B cell (primary cell): ENCODE measurements at regions not wholly inside any gene's neighbourhood (a gene's known extent, or its start where the extent isn't known, plus 50 kb on each side); places are given as distances from the start of the nearest gene placed in this dataset.

Source experiments
- ATAC-seq: fragments of 200-7000 bp; cut with Tn5 transposase; one replicate; pipeline ENCODE4 v1.10.0; 2021; ENCODE audit warnings: low read depth, mild to moderate bottlenecking, moderate number of reproducible peaks, moderate library complexity
- CTCF ChIA-PET: fragments of 350-600 bp; sonication (Branson Sonifier 250); formaldehyde crosslinking; loops from one replicate; lab custom pipeline; 2021; ENCODE audit warnings: antibody characterized with exemption, inconsistent platforms; lab: Charles Lee
- POLR2A ChIA-PET: fragments of 350-600 bp; sonication (Branson Sonifier 250); formaldehyde crosslinking; loops from one replicate; lab custom pipeline; 2021; ENCODE audit warnings: antibody characterized with exemption; lab: Charles Lee
- DNase-seq: peaks from one replicate; pipeline ENCODE4 v3.0.0; 2013
- H2AFZ ChIP-seq: 2 replicates; pipeline ENCODE4 v1.6.1; 2012; ENCODE audit warnings: mild to moderate bottlenecking, low read depth, low read length; ENCODE audit not compliant: insufficient read depth, poor library complexity, severe bottlenecking
- H3K27ac ChIP-seq, 2 donors: 1 replicate in 1 of 2; 2 replicates in 1 of 2; pipeline ENCODE4 v1.5.1; 2012 to 2013; ENCODE audit warnings: low read length in 2 of 2, mild to moderate bottlenecking in 2 of 2, moderate library complexity in 1 of 2
- H3K27me3 ChIP-seq, 4 experiments: fragments of 200-600 bp in 1 of 4; sonication (generic) in 1 of 4; replicated peaks in 1 of 4; 1 replicate in 2 of 4; 2 replicates in 2 of 4; pipeline versions ENCODE4 v1.6.1 to v1.7.0; 2013 to 2016; ENCODE audit warnings: low read length in 3 of 4, mild to moderate bottlenecking in 2 of 4, mixed read lengths in 1 of 4, moderate library complexity in 1 of 4; ENCODE audit not compliant: insufficient read depth in 4 of 4, control insufficient read depth in 3 of 4; ENCODE audit errors: control extremely low read depth in 1 of 4
- H3K36me3 ChIP-seq, 2 experiments: replicated peaks in 1 of 2; 1 replicate in 1 of 2; 2 replicates in 1 of 2; pipeline versions ENCODE4 v1.6.1 to v1.7.1; 2013; ENCODE audit warnings: low read length in 1 of 2; ENCODE audit not compliant: insufficient read depth in 2 of 2, control insufficient read depth in 1 of 2; ENCODE audit errors: control extremely low read depth in 1 of 2, extremely low read depth in 1 of 2
- H3K4me1 ChIP-seq, 2 donors: fragments of 200-600 bp in 1 of 2; sonication (generic) in 1 of 2; 1 replicate in 1 of 2; 2 replicates in 1 of 2; pipeline versions ENCODE4 v1.5.1 to v1.6.1; 2013 to 2017; ENCODE audit warnings: low read length in 2 of 2; ENCODE audit not compliant: control insufficient read depth in 2 of 2, insufficient read depth in 2 of 2
- H3K4me2 ChIP-seq: replicated peaks from 2 replicates; pipeline ENCODE3; 2012; ENCODE audit warnings: mild to moderate bottlenecking, low read depth, low read length; ENCODE audit not compliant: poor library complexity, severe bottlenecking
- H3K4me3 ChIP-seq, 5 experiments: fragments of 200-600 bp in 1 of 5; sonication (generic) in 1 of 5; 1 replicate in 3 of 5; 2 replicates in 2 of 5; pipeline versions ENCODE4 v1.5.1 to v1.7.0; 2011 to 2016; ENCODE audit warnings: low read length in 4 of 5, mild to moderate bottlenecking in 4 of 5, low read depth in 2 of 5, control low read depth in 1 of 5, moderate library complexity in 1 of 5; ENCODE audit not compliant: insufficient read depth in 1 of 5; ENCODE audit errors: control extremely low read depth in 1 of 5, extremely low read depth in 1 of 5
- H3K79me2 ChIP-seq: fragments of 200-600 bp; sonication (generic); one replicate; pipeline ENCODE4 v1.6.0; 2016; ENCODE audit warnings: low read length; ENCODE audit not compliant: control insufficient read depth, insufficient read depth
- H3K9ac ChIP-seq: fragments of 200-600 bp; sonication (generic); 2 replicates; pipeline ENCODE4 v1.6.1; 2017; ENCODE audit warnings: mild to moderate bottlenecking, low read length, moderate library complexity
- H3K9me3 ChIP-seq, 3 donors: one replicate each; pipeline versions ENCODE4 v1.6.1 to v1.7.1; 2013; ENCODE audit warnings: low read length in 2 of 3; ENCODE audit not compliant: control insufficient read depth in 2 of 3, insufficient read depth in 1 of 3; ENCODE audit errors: control extremely low read depth in 1 of 3
- H4K20me1 ChIP-seq: 2 replicates; pipeline ENCODE4 v1.6.0; 2012; ENCODE audit warnings: mild to moderate bottlenecking, low read length; ENCODE audit not compliant: insufficient read depth, control insufficient read depth, poor library complexity, severe bottlenecking
- H3K27ac Mint-ChIP-seq: one replicate; pipeline ENCODE4 v1.8.0; 2021; ENCODE audit warnings: mixed read lengths
- H3K27me3 Mint-ChIP-seq: one replicate; pipeline ENCODE4 v1.8.0; 2021; ENCODE audit warnings: mixed read lengths
- H3K4me1 Mint-ChIP-seq: one replicate; pipeline ENCODE4 v1.8.0; 2021; ENCODE audit warnings: mixed read lengths
- H3K4me3 Mint-ChIP-seq: one replicate; pipeline ENCODE4 v1.8.0; 2021; ENCODE audit warnings: mixed read lengths
- H3K9me3 Mint-ChIP-seq: one replicate; pipeline ENCODE4 v1.8.0; 2022; ENCODE audit warnings: mixed read lengths; ENCODE audit not compliant: insufficient read depth
- CTCF ChIP-seq: fragments of 200-600 bp; IDR thresholded peaks from one replicate; pipeline ENCODE4 v1.8.0; 2022; ENCODE audit warnings: antibody characterized with exemption, mild to moderate bottlenecking
- EZH2 ChIP-seq: IDR thresholded peaks from 2 replicates; pipeline ENCODE4 v1.6.1; 2012; ENCODE audit warnings: borderline replicate concordance, low read depth, mild to moderate bottlenecking, moderate library complexity, low read length; ENCODE audit not compliant: insufficient read depth, poor library complexity, severe bottlenecking
- WGBS: methylation state at CpG from one replicate; pipeline ENCODE4 v1.1.5; 2013; ENCODE audit warnings: missing lambda C conversion rate; ENCODE audit not compliant: insufficient coverage; 5-methylcytosine and 5-hydroxymethylcytosine counted together
- intact Hi-C: fragments of 100-400 bp; cut with micrococcal nuclease; formaldehyde crosslinking; loops from one replicate; pipeline ENCODE4 v1.10.0; 2022

- Histone ChIP-seq H4K20me1 (no peaks in the 10 kb centered on the region), H3K27ac (no peak overlapping the region), H3K9me3 (peaks cover 0 to 3% (median 0%) of the 10 kb centered on the region in 3 donors), H3K4me2 (no peak overlapping the region), H3K36me3 (no peaks in the 10 kb centered on the region), H3K4me1 (no peaks in the 10 kb centered on the region), H2AFZ (no peak overlapping the region), H3K9ac (no peak overlapping the region), H3K27me3 (peaks cover 0 to 3% (median under 1%) of the 10 kb centered on the region in 4 experiments), H3K79me2 (no peaks in the 10 kb centered on the region), H3K4me3 (no peak overlapping the region)
- WGBS: no CpG with 5 or more reads among the region's 1 CpG
- ATAC-seq (no peak), DNase-seq (no peak)
- POLR2A ChIA-PET: no interaction called here
- TF ChIP-seq EZH2 (no peak), CTCF (no peak)
- H3K4me3 Mint-ChIP-seq: no peak overlapping the region
- CTCF ChIA-PET: no interaction called here
- peaks cover 7% of the 10 kb centered on the region for H3K27me3 Mint-ChIP-seq
- no peak overlapping the region for H3K27ac Mint-ChIP-seq
- H3K9me3 Mint-ChIP-seq: no peaks in the 10 kb centered on the region
- H3K4me1 Mint-ChIP-seq: peaks cover 2% of the 10 kb centered on the region
- intact Hi-C loops: no loop called here
Observed at GRCh38 chr17:63070031-63070430, 104.0 kb downstream of the TANC2 start.

GRCh38 chr17:63071797-63072196 lies 105.8 kb downstream of the TANC2 start:
- Mint-ChIP-seq H3K4me3 (no peak overlapping the region), H3K9me3 (no peaks in the 10 kb centered on the region), H3K27ac (no peak overlapping the region), H3K27me3 (no peaks in the 10 kb centered on the region), H3K4me1 (peaks cover 2% of the 10 kb centered on the region)
- Histone ChIP-seq H3K4me1 (no peaks in the 10 kb centered on the region), H3K27ac (no peak overlapping the region), H3K9me3 (no peaks in the 10 kb centered on the region), H3K27me3 (no peaks in the 10 kb centered on the region), H2AFZ (no peak overlapping the region), H4K20me1 (no peaks in the 10 kb centered on the region), H3K36me3 (no peaks in the 10 kb centered on the region), H3K4me2 (no peak overlapping the region), H3K4me3 (no peak overlapping the region), H3K79me2 (no peaks in the 10 kb centered on the region), H3K9ac (no peak overlapping the region)
- TF ChIP-seq CTCF (no peak), EZH2 (no peak)
- CTCF ChIA-PET: no interaction called here
- intact Hi-C loops: no loop called here
- POLR2A ChIA-PET: no interaction called here
- ATAC-seq (no peak), DNase-seq (no peak)
- WGBS: no CpG with 5 or more reads among the region's 2 CpGs
